Activated naive CD8-positive, alpha-beta T cell treated with anti-CD3 and anti-CD28 coated beads for 36 hours (primary cell): ENCODE measurements at regions not wholly inside any gene's neighbourhood (a gene's known extent, or its start where the extent isn't known, plus 50 kb on each side); places are given as distances from the start of the nearest gene placed in this dataset.

Experiments
- DNase-seq: peaks from one replicate; pipeline ENCODE4 v3.0.0; 2021
- H3K27ac Mint-ChIP-seq: one replicate; pipeline ENCODE4 v1.8.0; 2022; ENCODE audit warnings: mild to moderate bottlenecking, moderate library complexity, mixed read lengths
- H3K27me3 Mint-ChIP-seq: one replicate; pipeline ENCODE4 v1.8.0; 2022; ENCODE audit warnings: mild to moderate bottlenecking, mixed read lengths
- H3K36me3 Mint-ChIP-seq: one replicate; pipeline ENCODE4 v1.8.0; 2021; ENCODE audit warnings: mild to moderate bottlenecking, mixed read lengths
- H3K4me1 Mint-ChIP-seq: one replicate; pipeline ENCODE4 v1.8.0; 2021; ENCODE audit warnings: mixed read lengths
- H3K4me3 Mint-ChIP-seq: one replicate; pipeline ENCODE4 v1.8.0; 2022; ENCODE audit warnings: mild to moderate bottlenecking, moderate library complexity, mixed read lengths
- H3K9me3 Mint-ChIP-seq: one replicate; pipeline ENCODE4 v1.8.0; 2022; ENCODE audit warnings: mixed read lengths

DNA sequence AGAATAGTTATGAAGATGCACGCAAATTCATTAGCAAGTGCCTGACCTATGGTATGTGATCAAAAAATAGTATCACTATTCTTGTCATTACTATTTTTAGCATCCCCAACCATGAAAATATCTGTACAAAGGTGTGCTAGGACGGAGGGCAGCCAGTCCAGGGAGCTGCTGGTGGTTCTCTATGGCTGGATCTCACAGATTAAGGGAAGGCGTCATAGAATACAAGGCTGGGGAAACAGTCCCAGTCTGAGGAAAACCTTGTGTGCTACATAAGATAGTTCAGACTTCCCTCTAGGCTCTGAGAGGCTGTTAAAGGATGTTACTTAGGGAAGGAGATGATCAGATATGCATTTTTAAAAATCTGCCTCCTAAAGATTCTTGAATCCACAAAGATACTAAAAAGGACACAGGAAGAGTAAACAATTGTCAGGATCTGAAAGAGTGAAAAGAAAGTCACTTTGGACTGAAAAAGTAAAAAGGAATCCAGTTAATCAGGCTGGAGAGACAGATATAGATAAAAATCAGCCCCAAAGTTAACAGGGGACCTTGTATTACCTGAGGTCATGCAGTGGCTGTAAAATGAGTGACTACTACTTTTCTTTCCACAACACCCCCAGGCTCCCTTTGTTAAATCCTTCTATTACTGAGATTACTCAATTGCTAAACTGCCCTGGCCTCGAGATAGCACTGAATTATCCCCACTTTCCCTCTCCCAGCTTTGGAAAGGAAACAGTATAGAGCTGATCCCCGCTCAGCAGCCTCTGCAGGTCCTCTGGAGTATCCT, 108.6 kb downstream of the MAB21L3 start:
- no peak overlapping the region for H3K4me3 Mint-ChIP-seq
- H3K4me1 Mint-ChIP-seq = no peaks in the 10 kb centered on the region
- H3K9me3 Mint-ChIP-seq = no peaks in the 10 kb centered on the region
- no peak overlapping the region for H3K27ac Mint-ChIP-seq
- DNase-seq = no peak
- H3K27me3 Mint-ChIP-seq = no peaks in the 10 kb centered on the region
- H3K36me3 Mint-ChIP-seq = no peaks in the 10 kb centered on the region

- Mint-ChIP-seq H3K4me3 (no peak overlapping the region), H3K4me1 (no peaks in the 10 kb centered on the region), H3K9me3 (no peaks in the 10 kb centered on the region), H3K27me3 (no peaks in the 10 kb centered on the region), H3K27ac (no peak overlapping the region), H3K36me3 (no peaks in the 10 kb centered on the region)
- no peak for DNase-seq
These were observed 112.9 kb downstream of the MAB21L3 start for GRCh38 chr1:116224111-116224510.

DNA sequence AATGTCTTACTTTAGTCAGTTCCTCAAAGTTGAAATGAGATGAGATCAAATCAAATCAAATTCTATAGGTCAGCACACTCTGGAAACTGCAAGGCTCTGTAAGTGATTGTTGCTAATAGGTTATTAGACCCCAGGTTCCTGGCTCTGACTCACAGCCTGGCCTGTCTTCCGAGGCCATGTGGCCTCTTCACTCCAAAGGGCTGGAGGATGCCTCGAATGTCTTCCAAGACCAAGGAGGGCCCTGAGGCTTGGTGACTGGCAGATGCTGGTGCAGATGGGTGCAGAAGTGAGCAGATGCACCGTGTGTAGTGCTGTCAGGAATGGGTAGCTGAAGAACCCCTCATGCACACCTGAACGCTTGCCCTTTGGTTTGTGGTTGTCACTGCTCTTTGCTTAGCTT, 113.4 kb downstream of the MAB21L3 start:
- no peak overlapping the region for H3K4me3 Mint-ChIP-seq
- no peaks in the 10 kb centered on the region for H3K27me3 Mint-ChIP-seq
- no peaks in the 10 kb centered on the region for H3K9me3 Mint-ChIP-seq
- no peaks in the 10 kb centered on the region for H3K36me3 Mint-ChIP-seq
- no peak overlapping the region for H3K27ac Mint-ChIP-seq
- no peaks in the 10 kb centered on the region for H3K4me1 Mint-ChIP-seq
- DNase-seq = no peak

DNA sequence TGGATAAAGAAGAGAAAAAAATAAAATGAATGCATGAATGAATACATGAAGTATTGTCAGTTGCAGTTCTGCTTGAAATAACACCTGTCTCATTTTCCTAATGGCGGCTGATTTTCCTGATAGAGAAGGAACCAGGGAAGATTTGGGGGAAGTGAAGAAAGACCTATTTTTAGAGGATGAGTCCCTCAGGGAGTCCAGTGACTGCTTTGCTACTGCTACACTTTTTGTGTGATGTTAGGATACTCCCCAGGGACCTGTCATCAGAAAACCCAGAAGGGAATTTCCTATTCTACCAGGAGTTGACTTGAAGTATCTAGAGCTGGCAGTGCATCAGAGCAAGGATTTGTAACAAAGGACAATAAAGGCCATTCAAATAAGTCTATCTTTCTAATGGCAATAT, 114.8 kb downstream of the MAB21L3 start:
- Mint-ChIP-seq H3K36me3 (no peaks in the 10 kb centered on the region), H3K27me3 (no peaks in the 10 kb centered on the region)

DNA sequence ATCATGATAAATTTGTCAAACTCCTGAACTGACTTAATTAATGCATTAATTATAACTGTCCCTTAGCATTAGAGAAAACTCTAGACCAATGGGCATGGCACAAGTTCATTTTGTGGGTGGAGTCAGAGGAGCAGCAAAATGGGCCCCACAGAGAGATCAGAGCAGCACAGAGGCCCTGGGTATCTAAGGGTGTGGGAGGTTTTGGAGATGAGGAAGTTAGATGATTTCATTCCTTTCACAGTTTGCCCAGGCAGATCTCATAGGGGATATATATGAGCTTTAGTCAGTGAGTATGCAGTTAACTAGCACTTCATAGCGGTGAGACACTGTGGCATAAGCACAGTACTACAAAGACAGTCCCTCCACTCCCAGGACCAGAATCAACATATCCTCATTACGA, 117.3 kb downstream of the MAB21L3 start:
- no peak overlapping the region for H3K27ac Mint-ChIP-seq
- H3K9me3 Mint-ChIP-seq = no peaks in the 10 kb centered on the region
- H3K27me3 Mint-ChIP-seq = no peaks in the 10 kb centered on the region
- H3K4me1 Mint-ChIP-seq = peaks cover 9% of the 10 kb centered on the region
- no peaks in the 10 kb centered on the region for H3K36me3 Mint-ChIP-seq
- DNase-seq = no peak
- no peak overlapping the region for H3K4me3 Mint-ChIP-seq

More for the DNA sequence above, 114.8 kb downstream of the MAB21L3 start:
- H3K9me3 Mint-ChIP-seq = no peaks in the 10 kb centered on the region
- H3K4me3 Mint-ChIP-seq = no peak overlapping the region
- H3K4me1 Mint-ChIP-seq = peaks cover 3% of the 10 kb centered on the region
- H3K27ac Mint-ChIP-seq = no peak overlapping the region
- no peak for DNase-seq

DNA sequence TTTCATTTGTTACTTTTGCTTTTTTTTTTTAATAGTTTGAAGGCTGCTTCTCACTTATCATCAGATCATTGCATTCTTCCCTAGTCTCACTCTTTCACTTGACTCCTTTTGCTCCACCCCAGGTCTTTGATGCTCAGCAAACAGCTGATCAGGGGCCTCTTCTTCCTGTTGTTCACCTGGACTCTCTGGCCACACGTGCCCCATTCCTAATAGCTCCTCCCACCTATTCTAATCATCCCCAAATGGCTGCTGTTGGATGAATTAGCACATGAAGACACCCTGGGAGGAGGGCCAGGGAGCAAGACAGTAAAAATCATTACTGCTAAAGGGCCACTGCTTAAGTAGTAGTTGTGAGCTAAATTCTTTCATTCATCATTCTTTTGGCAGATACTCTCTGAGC, 119.5 kb downstream of the MAB21L3 start:
- H3K9me3 Mint-ChIP-seq = no peaks in the 10 kb centered on the region
- H3K27me3 Mint-ChIP-seq = no peaks in the 10 kb centered on the region
- DNase-seq = no peak
- peaks cover 9% of the 10 kb centered on the region for H3K4me1 Mint-ChIP-seq
- no peaks in the 10 kb centered on the region for H3K36me3 Mint-ChIP-seq
- no peak overlapping the region for H3K27ac Mint-ChIP-seq
- H3K4me3 Mint-ChIP-seq = no peak overlapping the region

DNA sequence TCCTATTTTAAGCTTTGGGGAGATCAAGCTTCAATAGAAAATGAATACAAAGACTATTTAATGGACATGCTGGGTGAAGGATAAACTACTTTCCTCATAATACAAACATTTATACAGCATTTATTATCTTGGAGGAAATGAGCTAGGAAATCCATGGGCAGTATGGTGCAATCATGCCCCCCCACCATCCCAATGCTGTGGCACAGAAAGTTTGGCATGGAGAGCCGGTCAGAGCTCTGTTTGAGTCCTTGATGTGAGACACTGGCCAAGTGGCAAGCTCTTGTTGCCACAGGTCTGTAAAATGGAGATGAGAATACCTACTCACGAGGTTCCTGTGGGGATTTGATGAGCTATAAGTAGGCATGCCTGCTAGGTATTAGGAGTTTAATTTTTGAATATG, 120.6 kb downstream of the MAB21L3 start:
- no peaks in the 10 kb centered on the region for H3K27me3 Mint-ChIP-seq
- peaks cover 9% of the 10 kb centered on the region for H3K4me1 Mint-ChIP-seq
- no peak for DNase-seq
- no peak overlapping the region for H3K27ac Mint-ChIP-seq
- H3K36me3 Mint-ChIP-seq = no peaks in the 10 kb centered on the region
- no peak overlapping the region for H3K4me3 Mint-ChIP-seq
- H3K9me3 Mint-ChIP-seq = no peaks in the 10 kb centered on the region

GRCh38 chr1:116232989-116233514, 121.9 kb downstream of the MAB21L3 start:
- H3K27ac Mint-ChIP-seq = no peak overlapping the region

DNA sequence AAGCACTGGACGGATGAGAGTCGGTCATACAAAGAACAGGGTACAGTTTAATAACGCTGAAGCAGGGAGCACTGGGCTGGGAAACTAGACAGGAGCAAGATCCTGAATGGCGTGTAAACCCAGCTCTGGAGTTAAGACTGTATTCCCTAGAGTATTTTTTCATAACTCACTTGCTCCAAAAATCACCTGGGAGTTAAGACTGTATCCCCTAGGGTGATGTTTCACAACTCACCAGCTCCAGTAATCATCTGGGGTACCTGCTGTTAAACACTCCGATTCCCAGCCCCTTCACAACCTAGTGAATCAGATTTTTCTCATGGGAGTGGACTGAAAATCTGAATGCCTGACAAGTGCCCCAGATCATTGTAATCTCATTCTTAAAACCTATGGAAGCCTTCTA, 123.2 kb downstream of the MAB21L3 start:
- Mint-ChIP-seq H3K27me3 (no peaks in the 10 kb centered on the region), H3K27ac (no peak overlapping the region), H3K9me3 (no peaks in the 10 kb centered on the region), H3K36me3 (no peaks in the 10 kb centered on the region), H3K4me3 (no peak overlapping the region), H3K4me1 (peaks cover 9% of the 10 kb centered on the region)
- DNase-seq = no peak

More at GRCh38 chr1:116232989-116233514, 121.9 kb downstream of the MAB21L3 start:
- H3K4me1 Mint-ChIP-seq = peaks cover 9% of the 10 kb centered on the region
- H3K9me3 Mint-ChIP-seq = no peaks in the 10 kb centered on the region
- no peaks in the 10 kb centered on the region for H3K27me3 Mint-ChIP-seq
- no peak for DNase-seq
- no peaks in the 10 kb centered on the region for H3K36me3 Mint-ChIP-seq
- no peak overlapping the region for H3K4me3 Mint-ChIP-seq

DNA sequence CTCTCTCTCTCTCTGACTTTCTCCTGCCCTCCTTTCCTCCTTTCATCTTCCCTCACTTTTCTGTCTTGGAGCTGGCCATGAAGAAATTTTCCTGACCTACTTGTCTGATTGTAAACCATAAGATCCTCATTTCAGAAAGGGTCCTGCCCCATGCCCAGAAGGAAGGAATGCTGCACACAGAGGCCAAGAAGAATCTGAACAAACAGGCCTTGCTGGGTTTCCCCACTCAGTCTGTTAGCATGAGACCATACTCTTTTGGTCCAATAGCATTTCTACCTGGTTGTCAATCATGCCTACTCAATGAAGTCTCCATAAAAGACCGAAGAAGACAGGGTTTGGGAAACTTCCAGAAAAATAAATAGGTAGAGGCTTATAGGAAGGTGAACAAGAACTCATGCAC, 128.7 kb downstream of the MAB21L3 start:
- no peak overlapping the region for H3K4me3 Mint-ChIP-seq
- H3K27ac Mint-ChIP-seq = no peak overlapping the region
- peaks cover 8% of the 10 kb centered on the region for H3K4me1 Mint-ChIP-seq
- H3K27me3 Mint-ChIP-seq = no peaks in the 10 kb centered on the region
- H3K36me3 Mint-ChIP-seq = no peaks in the 10 kb centered on the region
- DNase-seq = no peak
- H3K9me3 Mint-ChIP-seq = no peaks in the 10 kb centered on the region

GRCh38 chr1:116242741-116243140, 130.3 kb upstream of the ATP1A1 start:
- Mint-ChIP-seq H3K4me1 (peaks cover 8% of the 10 kb centered on the region), H3K36me3 (no peaks in the 10 kb centered on the region), H3K9me3 (no peaks in the 10 kb centered on the region), H3K4me3 (no peak overlapping the region), H3K27me3 (no peaks in the 10 kb centered on the region), H3K27ac (no peak overlapping the region)
- no peak for DNase-seq

DNA sequence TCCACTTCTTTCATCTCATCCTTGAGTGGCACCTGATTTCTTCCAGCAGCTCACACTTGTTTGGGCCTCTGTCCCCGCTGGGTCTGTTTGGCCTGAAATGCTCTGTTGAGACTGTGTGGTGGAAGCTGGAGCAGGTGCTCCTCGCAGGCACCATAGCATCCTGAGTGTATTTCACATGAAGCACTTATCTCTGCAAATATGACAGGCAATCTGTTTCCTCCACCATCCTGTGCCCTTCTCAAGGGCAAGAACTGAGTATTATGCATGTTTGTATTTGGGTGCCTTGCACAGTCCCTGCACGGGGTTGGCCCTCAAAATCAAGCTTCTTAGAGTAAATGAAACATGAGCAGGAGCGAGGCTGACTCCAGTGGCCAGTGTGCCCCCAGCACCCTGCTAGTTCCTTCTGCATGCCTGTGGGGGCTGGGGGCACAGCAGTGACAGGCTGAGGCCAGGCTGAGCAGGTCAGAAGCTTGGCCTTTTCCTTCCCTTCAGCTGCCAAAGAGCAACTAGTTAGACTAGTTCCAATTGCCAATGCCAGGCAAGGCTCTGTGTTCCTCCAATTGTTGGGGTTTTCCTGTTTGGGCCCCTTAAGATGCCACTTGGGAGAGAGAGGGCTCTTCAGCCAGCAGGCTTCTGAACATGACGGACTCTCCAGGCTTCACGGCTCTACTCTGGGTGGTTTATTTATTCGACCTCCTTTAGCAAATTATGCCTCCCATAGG, 129.6 kb upstream of the ATP1A1 start:
- Mint-ChIP-seq H3K4me3 (no peak overlapping the region), H3K27ac (no peak overlapping the region), H3K4me1 (peaks cover 8% of the 10 kb centered on the region), H3K36me3 (no peaks in the 10 kb centered on the region), H3K27me3 (no peaks in the 10 kb centered on the region), H3K9me3 (no peaks in the 10 kb centered on the region)
- no peak for DNase-seq

GRCh38 chr1:116246174-116246573, 126.9 kb upstream of the ATP1A1 start:
- no peak overlapping the region for H3K4me3 Mint-ChIP-seq
- DNase-seq = no peak
- peaks cover 8% of the 10 kb centered on the region for H3K4me1 Mint-ChIP-seq
- no peak overlapping the region for H3K27ac Mint-ChIP-seq
- H3K9me3 Mint-ChIP-seq = no peaks in the 10 kb centered on the region
- no peaks in the 10 kb centered on the region for H3K27me3 Mint-ChIP-seq
- H3K36me3 Mint-ChIP-seq = no peaks in the 10 kb centered on the region

- Mint-ChIP-seq H3K9me3 (no peaks in the 10 kb centered on the region), H3K4me1 (peaks cover 16% of the 10 kb centered on the region), H3K36me3 (no peaks in the 10 kb centered on the region), H3K27me3 (no peaks in the 10 kb centered on the region), H3K4me3 (no peak overlapping the region), H3K27ac (no peak overlapping the region)
- no peak for DNase-seq
These were observed 120.8 kb upstream of the ATP1A1 start for GRCh38 chr1:116252271-116252670.

DNA sequence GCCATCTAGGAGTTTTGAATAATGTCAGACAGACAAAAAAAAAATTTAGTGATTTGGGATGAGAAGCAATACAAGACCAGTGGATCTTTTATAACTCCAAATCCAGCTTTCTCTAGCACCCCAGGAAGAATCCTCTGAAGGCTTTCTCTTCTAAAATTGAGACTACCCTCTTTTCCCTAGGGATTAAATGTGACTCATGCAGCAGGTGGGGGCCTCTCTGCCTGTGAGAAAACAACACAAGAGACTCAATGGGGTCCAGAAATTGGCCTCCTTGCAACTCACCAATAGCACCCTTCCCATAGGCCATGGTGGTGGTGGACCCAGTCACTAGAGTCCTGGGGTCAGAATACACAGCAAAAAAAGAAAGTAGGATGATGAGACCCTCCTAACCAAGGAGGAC, 120.3 kb upstream of the ATP1A1 start:
- Mint-ChIP-seq H3K27ac (no peak overlapping the region), H3K9me3 (no peaks in the 10 kb centered on the region), H3K27me3 (no peaks in the 10 kb centered on the region), H3K4me1 (peaks cover 21% of the 10 kb centered on the region), H3K36me3 (no peaks in the 10 kb centered on the region), H3K4me3 (no peak overlapping the region)
- DNase-seq = no peak
